Vagina (tissue), 2 donors: ENCODE measurements at regions not wholly inside any gene's neighbourhood (a gene's known extent, or its start where the extent isn't known, plus 50 kb on each side); places are given as distances from the start of the nearest gene placed in this dataset.

Source experiments
- POLR2A ChIP-seq, 2 donors: fragments of 450-650 bp; IDR thresholded peaks; one replicate each; pipeline ENCODE4 v1.6.1; 2017; ENCODE audit warnings: antibody characterized with exemption in 2 of 2, mild to moderate bottlenecking in 2 of 2, moderate library complexity in 2 of 2
- TF ChIP-seq, protein P1 (sequence below), 3 experiments: fragments of 450-650 bp in 2 of 3; fragments of 200-600 bp in 1 of 3; sonication (generic) in 1 of 3; IDR thresholded peaks; one replicate each; pipeline ENCODE4 v1.5.1; 2017 to 2019; ENCODE audit warnings: antibody characterized with exemption in 3 of 3, mild to moderate bottlenecking in 2 of 3, moderate library complexity in 2 of 3

GRCh38 chr2:152823905-152824304 is 105.5 kb downstream of the ARL6IP6 start:
- TF ChIP-seq, protein P1, sequence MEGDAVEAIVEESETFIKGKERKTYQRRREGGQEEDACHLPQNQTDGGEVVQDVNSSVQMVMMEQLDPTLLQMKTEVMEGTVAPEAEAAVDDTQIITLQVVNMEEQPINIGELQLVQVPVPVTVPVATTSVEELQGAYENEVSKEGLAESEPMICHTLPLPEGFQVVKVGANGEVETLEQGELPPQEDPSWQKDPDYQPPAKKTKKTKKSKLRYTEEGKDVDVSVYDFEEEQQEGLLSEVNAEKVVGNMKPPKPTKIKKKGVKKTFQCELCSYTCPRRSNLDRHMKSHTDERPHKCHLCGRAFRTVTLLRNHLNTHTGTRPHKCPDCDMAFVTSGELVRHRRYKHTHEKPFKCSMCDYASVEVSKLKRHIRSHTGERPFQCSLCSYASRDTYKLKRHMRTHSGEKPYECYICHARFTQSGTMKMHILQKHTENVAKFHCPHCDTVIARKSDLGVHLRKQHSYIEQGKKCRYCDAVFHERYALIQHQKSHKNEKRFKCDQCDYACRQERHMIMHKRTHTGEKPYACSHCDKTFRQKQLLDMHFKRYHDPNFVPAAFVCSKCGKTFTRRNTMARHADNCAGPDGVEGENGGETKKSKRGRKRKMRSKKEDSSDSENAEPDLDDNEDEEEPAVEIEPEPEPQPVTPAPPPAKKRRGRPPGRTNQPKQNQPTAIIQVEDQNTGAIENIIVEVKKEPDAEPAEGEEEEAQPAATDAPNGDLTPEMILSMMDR (IDR thresholded peaks at IDR 0.05): no peak
- TF ChIP-seq POLR2A (IDR thresholded peaks at IDR 0.05): no peak
